Neuronal stem cell (in vitro differentiated cells): ENCODE measurements at regions not wholly inside any gene's neighbourhood (a gene's known extent, or its start where the extent isn't known, plus 50 kb on each side); places are given as distances from the start of the nearest gene placed in this dataset.

Source experiments
- DNase-seq: peaks from one replicate; pipeline ENCODE4 v3.0.0-alpha.2; 2013; ENCODE audit warnings: low spot score
- H2AFZ ChIP-seq: one replicate; pipeline ENCODE4 v1.6.1; 2013; ENCODE audit warnings: mild to moderate bottlenecking, low read length, inconsistent platforms
- H2AK5ac ChIP-seq: 2 replicates; pipeline ENCODE4 v1.6.1; 2013; ENCODE audit warnings: low read depth, mild to moderate bottlenecking, inconsistent platforms, low read length, moderate library complexity, mixed read lengths
- H2BK120ac ChIP-seq: 2 replicates; pipeline ENCODE4 v1.6.1; 2013; ENCODE audit warnings: low read depth, mild to moderate bottlenecking, inconsistent platforms, low read length, moderate library complexity, mixed read lengths
- H2BK12ac ChIP-seq: one replicate; pipeline ENCODE4 v1.6.1; 2013; ENCODE audit warnings: low read length, inconsistent platforms
- H2BK15ac ChIP-seq: 2 replicates; pipeline ENCODE4 v1.6.1; 2013; ENCODE audit warnings: mild to moderate bottlenecking, low read length, inconsistent platforms, mixed read lengths
- H2BK5ac ChIP-seq: one replicate; pipeline ENCODE4 v1.6.1; 2013; ENCODE audit warnings: inconsistent platforms, mild to moderate bottlenecking, low read length, moderate library complexity
- H3K14ac ChIP-seq: one replicate; pipeline ENCODE4 v1.6.1; 2013; ENCODE audit warnings: low read length, inconsistent platforms
- H3K18ac ChIP-seq: 2 replicates; pipeline ENCODE4 v1.6.1; 2013; ENCODE audit warnings: low read length, inconsistent platforms
- H3K23ac ChIP-seq: 2 replicates; pipeline ENCODE4 v1.6.1; 2013; ENCODE audit warnings: low read depth, mild to moderate bottlenecking, mixed read lengths, low read length, inconsistent platforms; ENCODE audit not compliant: poor library complexity
- H3K27ac ChIP-seq: replicated peaks from 3 replicates; pipeline ENCODE4 v1.5.1; 2013; ENCODE audit warnings: low read length, inconsistent platforms
- H3K27me3 ChIP-seq, 3 experiments: 2 replicates each; pipeline ENCODE4 v1.6.1; 2013; ENCODE audit warnings: low read length in 3 of 3, mild to moderate bottlenecking in 2 of 3, inconsistent platforms in 1 of 3, low read depth in 1 of 3, mixed read lengths in 1 of 3, moderate library complexity in 1 of 3; ENCODE audit not compliant: control insufficient read depth in 3 of 3, insufficient read depth in 3 of 3
- H3K36me3 ChIP-seq, 2 donors: replicated peaks in 1 of 2; 2 replicates each; pipeline ENCODE4 v1.6.1; 2013; ENCODE audit warnings: low read length in 2 of 2; ENCODE audit not compliant: control insufficient read depth in 2 of 2, insufficient read depth in 2 of 2
- H3K4ac ChIP-seq: 2 replicates; pipeline ENCODE4 v1.6.1; 2013; ENCODE audit warnings: inconsistent platforms, mild to moderate bottlenecking, low read length, moderate library complexity
- H3K4me1 ChIP-seq, 2 donors: 1 replicate in 1 of 2; 2 replicates in 1 of 2; pipeline ENCODE4 v1.6.1; 2013; ENCODE audit warnings: low read length in 2 of 2, low read depth in 1 of 2; ENCODE audit not compliant: control insufficient read depth in 2 of 2, insufficient read depth in 1 of 2
- H3K4me2 ChIP-seq: one replicate; pipeline ENCODE4 v1.6.1; 2013; ENCODE audit warnings: mild to moderate bottlenecking, low read length, inconsistent platforms; ENCODE audit not compliant: insufficient read depth, poor library complexity, severe bottlenecking
- H3K4me3 ChIP-seq, 2 donors: 2 replicates each; pipeline ENCODE4 v1.5.1; 2013; ENCODE audit warnings: low read length in 2 of 2, mild to moderate bottlenecking in 2 of 2, inconsistent platforms in 1 of 2, moderate library complexity in 1 of 2
- H3K79me1 ChIP-seq: one replicate; pipeline ENCODE4 v1.6.1; 2013; ENCODE audit warnings: low read depth, mild to moderate bottlenecking, inconsistent platforms, low read length, moderate library complexity
- H3K9ac ChIP-seq: one replicate; pipeline ENCODE4 v1.6.1; 2013; ENCODE audit warnings: mild to moderate bottlenecking, low read depth, low read length, inconsistent platforms; ENCODE audit not compliant: poor library complexity
- H3K9me3 ChIP-seq, 2 donors: replicated peaks in 1 of 2; 2 replicates each; pipeline versions ENCODE3 to v1.6.1; 2013; ENCODE audit warnings: low read length in 2 of 2, mild to moderate bottlenecking in 2 of 2, inconsistent platforms in 1 of 2, low read depth in 1 of 2, mixed read lengths in 1 of 2, moderate library complexity in 1 of 2; ENCODE audit not compliant: control insufficient read depth in 2 of 2, insufficient read depth in 1 of 2
- H4K8ac ChIP-seq: one replicate; pipeline ENCODE4 v1.6.1; 2013; ENCODE audit warnings: low read depth, mild to moderate bottlenecking, inconsistent platforms, low read length, moderate library complexity
- H4K91ac ChIP-seq: one replicate; pipeline ENCODE4 v1.6.1; 2013; ENCODE audit warnings: low read length, low read depth, mild to moderate bottlenecking, inconsistent platforms; ENCODE audit not compliant: poor library complexity
- WGBS, 2 donors: extraction: QIAGEN DNeasy Blood & Tissue Kit; methylation state at CpG; one replicate each; pipeline ENCODE4 v1.1.7; 2013; ENCODE audit warnings: missing lambda C conversion rate in 2 of 2, mixed read lengths in 1 of 2; ENCODE audit not compliant: insufficient read length in 2 of 2, insufficient replicate concordance in 1 of 2; ENCODE audit errors: extremely low coverage in 2 of 2; 5-methylcytosine and 5-hydroxymethylcytosine counted together

- H2AK5ac ChIP-seq, result no peak overlapping the region
- H2AFZ ChIP-seq, result no peak overlapping the region
- H3K18ac ChIP-seq, result no peak overlapping the region
- no peak overlapping the region for H3K27ac ChIP-seq
- H3K79me1 ChIP-seq, result no peaks in the 10 kb centered on the region
- H3K4me2 ChIP-seq, result no peak overlapping the region
- no peak overlapping the region for H4K8ac ChIP-seq
- H2BK12ac ChIP-seq, result no peak overlapping the region
- H3K9me3 ChIP-seq, result no peaks in the 10 kb centered on the region
- no peak overlapping the region for H4K91ac ChIP-seq
- H3K14ac ChIP-seq, result no peak overlapping the region
- no peak overlapping the region for H3K9ac ChIP-seq
- H2BK120ac ChIP-seq, result no peak overlapping the region
- H2BK15ac ChIP-seq, result no peak overlapping the region
- no peak overlapping the region for H3K4me3 ChIP-seq
- no peak overlapping the region for H3K4ac ChIP-seq
- H2BK5ac ChIP-seq, result no peak overlapping the region
- no peak for DNase-seq
- peaks cover 0 to 2% of the 10 kb centered on the region in 2 donors for H3K4me1 ChIP-seq
- H3K23ac ChIP-seq, result no peak overlapping the region
- no peaks in the 10 kb centered on the region for H3K27me3 ChIP-seq
- no peaks in the 10 kb centered on the region for H3K36me3 ChIP-seq
Measured at GRCh38 chr6:139556532-139556931, 182.1 kb upstream of the CITED2 start.

- no peak overlapping the region for H3K14ac ChIP-seq
- no peak overlapping the region for H2BK120ac ChIP-seq
- H3K23ac ChIP-seq, result no peak overlapping the region
- DNase-seq, result no peak
- no peak overlapping the region for H2BK5ac ChIP-seq
- no peak overlapping the region for H2BK12ac ChIP-seq
- H3K9me3 ChIP-seq, result no peaks in the 10 kb centered on the region
- peaks cover 0 to 2% of the 10 kb centered on the region in 2 donors for H3K4me1 ChIP-seq
- H3K9ac ChIP-seq, result no peak overlapping the region
- H3K4ac ChIP-seq, result no peak overlapping the region
- H2AK5ac ChIP-seq, result no peak overlapping the region
- H2AFZ ChIP-seq, result no peak overlapping the region
- H2BK15ac ChIP-seq, result no peak overlapping the region
- no CpG with 5 or more reads among the region's 7 CpGs for WGBS, 2 donors
- H3K4me3 ChIP-seq, result no peak overlapping the region
- H3K27ac ChIP-seq, result no peak overlapping the region
- no peaks in the 10 kb centered on the region for H3K27me3 ChIP-seq
- H4K8ac ChIP-seq, result no peak overlapping the region
- H3K36me3 ChIP-seq, result no peaks in the 10 kb centered on the region
- no peak overlapping the region for H3K18ac ChIP-seq
- no peaks in the 10 kb centered on the region for H3K79me1 ChIP-seq
- H4K91ac ChIP-seq, result no peak overlapping the region
- no peak overlapping the region for H3K4me2 ChIP-seq
Measured at GRCh38 chr6:139553916-139554315, 179.5 kb upstream of the CITED2 start.

DNA sequence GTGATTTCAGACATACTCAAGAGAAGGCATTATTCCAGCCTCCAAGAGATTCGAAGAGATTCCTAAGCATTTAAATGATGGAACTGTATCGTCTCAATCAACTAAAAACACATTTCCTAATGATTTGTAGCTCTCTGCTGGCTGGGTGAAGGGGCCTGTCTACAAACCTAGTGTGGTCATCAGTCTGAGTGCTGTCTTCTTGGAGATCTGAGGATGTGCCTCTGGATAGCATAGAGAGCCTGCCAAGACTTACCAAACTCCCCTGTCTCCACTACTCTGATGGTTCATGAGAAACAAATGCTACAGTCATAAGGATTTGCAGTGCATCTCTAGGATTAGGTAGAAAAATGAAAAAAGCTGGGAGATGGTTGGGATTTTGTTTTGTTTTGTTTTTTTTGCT lies 176.9 kb upstream of the CITED2 start:
- no peaks in the 10 kb centered on the region for H3K36me3 ChIP-seq
- no peak overlapping the region for H3K23ac ChIP-seq
- H4K91ac ChIP-seq, result no peak overlapping the region
- no peak overlapping the region for H3K9ac ChIP-seq
- no peak overlapping the region for H3K4me3 ChIP-seq
- WGBS, 2 donors, result no CpG with 5 or more reads among the region's 2 CpGs
- H3K27ac ChIP-seq, result no peak overlapping the region
- H2BK15ac ChIP-seq, result no peak overlapping the region
- no peaks in the 10 kb centered on the region for H3K79me1 ChIP-seq
- no peak overlapping the region for H3K18ac ChIP-seq
- no peak overlapping the region for H4K8ac ChIP-seq
- H3K14ac ChIP-seq, result no peak overlapping the region
- H2BK5ac ChIP-seq, result no peak overlapping the region
- no peak overlapping the region for H3K4ac ChIP-seq
- H2BK120ac ChIP-seq, result no peak overlapping the region
- DNase-seq, result no peak
- no peak overlapping the region for H2BK12ac ChIP-seq
- no peak overlapping the region for H3K4me2 ChIP-seq
- H2AK5ac ChIP-seq, result no peak overlapping the region
- peaks cover 2% of the 10 kb centered on the region in 2 donors for H3K4me1 ChIP-seq
- H3K27me3 ChIP-seq, result no peaks in the 10 kb centered on the region
- H2AFZ ChIP-seq, result no peak overlapping the region
- H3K9me3 ChIP-seq, result no peaks in the 10 kb centered on the region

GRCh38 chr6:139550361-139550760 lies 175.9 kb upstream of the CITED2 start:
- H2BK12ac ChIP-seq, result no peak overlapping the region
- H4K91ac ChIP-seq, result no peak overlapping the region
- no peaks in the 10 kb centered on the region for H3K79me1 ChIP-seq
- H3K27ac ChIP-seq, result no peak overlapping the region
- WGBS, 2 donors, result no CpG with 5 or more reads among the region's 3 CpGs
- H3K23ac ChIP-seq, result no peak overlapping the region
- no peak overlapping the region for H4K8ac ChIP-seq
- no peaks in the 10 kb centered on the region for H3K27me3 ChIP-seq
- H2AK5ac ChIP-seq, result no peak overlapping the region
- no peak overlapping the region for H3K4me2 ChIP-seq
- H2BK120ac ChIP-seq, result no peak overlapping the region
- no peak overlapping the region for H3K14ac ChIP-seq
- no peak overlapping the region for H3K18ac ChIP-seq
- DNase-seq, result no peak
- H3K4me3 ChIP-seq, result no peak overlapping the region
- H3K36me3 ChIP-seq, result no peaks in the 10 kb centered on the region
- H3K9me3 ChIP-seq, result no peaks in the 10 kb centered on the region
- no peak overlapping the region for H2BK5ac ChIP-seq
- H3K4me1 ChIP-seq, result peaks cover 2 to 10% of the 10 kb centered on the region in 2 donors
- H2BK15ac ChIP-seq, result no peak overlapping the region
- H3K4ac ChIP-seq, result no peak overlapping the region
- H3K9ac ChIP-seq, result no peak overlapping the region
- H2AFZ ChIP-seq, result no peak overlapping the region
